K562 (cell line): ENCODE measurements at regions not wholly inside any gene's neighbourhood (a gene's known extent, or its start where the extent isn't known, plus 50 kb on each side); places are given as distances from the start of the nearest gene placed in this dataset.
A peak's percentile ranks its signal among the peaks of the same experiment; 100 is the strongest.

ENCODE experiments used
- CBX1 ChIP-seq: sonication (generic); IDR thresholded peaks from 2 replicates; pipeline ENCODE4 v1.6.1; 2016; ENCODE audit warnings: antibody characterized with exemption, low read depth, mild to moderate bottlenecking
- CHD1 ChIP-seq: fragments of 200-600 bp; sonication (generic); IDR thresholded peaks from one replicate; pipeline ENCODE4 v1.6.1; 2012; ENCODE audit warnings: mild to moderate bottlenecking, moderate library complexity, low read length, inconsistent platforms
- CREB3 ChIP-seq: fragments of 450-650 bp; conservative IDR thresholded peaks from 2 replicates; pipeline ENCODE4 v1.6.1; 2016; ENCODE audit warnings: missing genetic modification characterization, low read depth, mild to moderate bottlenecking, missing compliant biosample characterization, moderate library complexity
- CTBP1 ChIP-seq: fragments of 450-650 bp; IDR thresholded peaks from 2 replicates; pipeline ENCODE4 v1.6.1; 2016; ENCODE audit warnings: borderline replicate concordance
- ETV1 ChIP-seq: fragments of 450-650 bp; conservative IDR thresholded peaks from 2 replicates; pipeline ENCODE4 v1.6.1; 2016; ENCODE audit warnings: missing genetic modification characterization, control low read depth, low read depth, missing compliant biosample characterization
- ETV6 ChIP-seq, 3 experiments: fragments of 150-350 bp in 1 of 3; sonication (generic) in 1 of 3; formaldehyde crosslinking in 1 of 3; IDR thresholded peaks; 2 replicates each; pipeline versions ENCODE4 v1.6.1 to v1.8.0; 2014 to 2022; ENCODE audit warnings: borderline replicate concordance in 2 of 3, low read depth in 2 of 3, antibody characterized with exemption in 1 of 3, low read length in 1 of 3, mild to moderate bottlenecking in 1 of 3, missing genetic modification reagents in 1 of 3
- HMG20A ChIP-seq: fragments of 450-650 bp; formaldehyde crosslinking; conservative IDR thresholded peaks from 2 replicates; pipeline ENCODE4 v1.4.0; 2020; ENCODE audit warnings: mild to moderate bottlenecking, mixed read lengths
- KAT7 ChIP-seq: sonication (generic); formaldehyde crosslinking; IDR thresholded peaks from 2 replicates; pipeline ENCODE4 v1.8.0; 2022; ENCODE audit warnings: missing genetic modification reagents, mild to moderate bottlenecking, borderline replicate concordance
- KLF16 ChIP-seq: IDR thresholded peaks from 2 replicates; pipeline ENCODE4 v1.6.1; 2016; ENCODE audit warnings: antibody characterized with exemption
- LARP7 ChIP-seq: fragments of 450-650 bp; IDR thresholded peaks from 2 replicates; pipeline ENCODE4 v1.6.1; 2016
- MEIS2 ChIP-seq: fragments of 450-650 bp; IDR thresholded peaks from 2 replicates; pipeline ENCODE4 v1.6.1; 2014; ENCODE audit warnings: mild to moderate bottlenecking; ENCODE audit not compliant: partially characterized antibody
- MITF ChIP-seq: IDR thresholded peaks from 2 replicates; pipeline ENCODE4 v1.6.1; 2014; ENCODE audit warnings: antibody characterized with exemption
- NEUROD1 ChIP-seq: fragments of 150-350 bp; IDR thresholded peaks from 2 replicates; pipeline ENCODE4 v1.6.1; 2014; ENCODE audit warnings: borderline replicate concordance, low read length, low read depth; ENCODE audit not compliant: partially characterized antibody
- PHB2 ChIP-seq: fragments of 450-650 bp; IDR thresholded peaks from 2 replicates; pipeline ENCODE4 v1.6.1; 2017; ENCODE audit warnings: low read depth
- POLR2A ChIP-seq: fragments of 450-650 bp; conservative IDR thresholded peaks from 2 replicates; pipeline ENCODE4 v1.6.1; 2016
- POLR2AphosphoS2 ChIP-seq: IDR thresholded peaks from 2 replicates; pipeline ENCODE4 v1.6.1; 2012; ENCODE audit warnings: low read length, improper control_type of control experiment
- SIN3A ChIP-seq, 2 experiments: fragments of 150-350 bp in 1 of 2; IDR thresholded peaks; 2 replicates each; pipeline ENCODE4 v1.6.1; 2011 to 2016; ENCODE audit warnings: borderline replicate concordance in 2 of 2, low read depth in 2 of 2, low read length in 2 of 2, mild to moderate bottlenecking in 2 of 2, moderate library complexity in 2 of 2; ENCODE audit not compliant: control insufficient read depth in 1 of 2
- SMC3 ChIP-seq: conservative IDR thresholded peaks from 2 replicates; pipeline ENCODE4 v1.6.1; 2011; ENCODE audit warnings: low read depth, low read length, improper control_type of control experiment; ENCODE audit not compliant: insufficient read depth
- TOE1 ChIP-seq, 2 experiments: fragments of 450-650 bp in 1 of 2; sonication (generic) in 1 of 2; formaldehyde crosslinking in 1 of 2; IDR thresholded peaks; 2 replicates each; pipeline versions ENCODE4 v1.7.1 to v1.8.0; 2016 to 2022; ENCODE audit warnings: borderline replicate concordance in 2 of 2, mild to moderate bottlenecking in 2 of 2, antibody characterized with exemption in 1 of 2, inconsistent platforms in 1 of 2, low read depth in 1 of 2, missing genetic modification reagents in 1 of 2, moderate library complexity in 1 of 2
- USF1 ChIP-seq: sonication (generic); formaldehyde crosslinking; IDR thresholded peaks from 2 replicates; pipeline ENCODE4 v1.9.0; 2022; ENCODE audit warnings: mild to moderate bottlenecking, missing genetic modification reagents
- VEZF1 ChIP-seq: fragments of 200-800 bp; sonication (Bioruptor generic); IDR thresholded peaks from 2 replicates; pipeline ENCODE4 v1.6.1; 2017; ENCODE audit warnings: missing genetic modification characterization, missing compliant biosample characterization
- ZNF253 ChIP-seq: fragments of 250-450 bp; sonication (Bioruptor Pico); conservative IDR thresholded peaks from 2 replicates; pipeline ENCODE4 v1.6.1; 2021; ENCODE audit warnings: mild to moderate bottlenecking

GRCh38 chr6:27812078-27812804, 100.0 kb downstream of the OR2B2 start (continued):
- TF ChIP-seq SMC3 (no peak), KLF16 (no peak), CHD1 (peak; percentile 43), SIN3A (IDR thresholded peaks at IDR 0.05; ENCODE audit: borderline replicate concordance in 2 of 2, control insufficient read depth in 1 of 2, low read depth in 2 of 2, low read length in 2 of 2) (no peak), HMG20A (CRISPR knock-in tag) (no peak), LARP7 (peak; percentile 30; the same call in 1 of the 2 replicates), POLR2A (no peak; the same call in 1 of the 2 replicates), CREB3 (tag) (no peak), TOE1 (IDR thresholded peaks at IDR 0.05; ENCODE audit: borderline replicate concordance) (no peak), TOE1 (CRISPR knock-in tag; IDR thresholded peaks at IDR 0.05; ENCODE audit: borderline replicate concordance, low read depth) (no peak), NEUROD1 (no peak), ZNF253 (CRISPR knock-in tag) (0 out of 2 replicates have a peak, but pooled peaks have one; percentile 13), USF1 (no peak), KAT7 (0 out of 2 replicates have a peak, but pooled peaks have one; percentile 40), POLR2AphosphoS2 (0 out of 2 replicates have a peak, but pooled peaks have one; percentile 20), ETV1 (0 out of 2 replicates have a peak, but pooled peaks have one; percentile 3), ETV6 (IDR thresholded peaks at IDR 0.05; ENCODE audit: borderline replicate concordance in 1 of 2, low read depth in 2 of 2, low read length in 1 of 2) (no peak), ETV6 (CRISPR knock-in tag; IDR thresholded peaks at IDR 0.05; ENCODE audit: borderline replicate concordance) (no peak), CTBP1 (no peak), PHB2 (no peak), MITF (no peak), VEZF1 (CRISPR knock-in tag) (no peak), CBX1 (no peak), MEIS2 (peak; percentile 28)
